DND-41 (cell line): ENCODE measurements at regions not wholly inside any gene's neighbourhood (a gene's known extent, or its start where the extent isn't known, plus 50 kb on each side); places are given as distances from the start of the nearest gene placed in this dataset.
"Not testable (repeated sequence)": the region's sequence is repeated elsewhere in the genome, so short reads cannot be mapped to it uniquely, and the experiment has no call there.

Source experiments
- CTCF ChIP-seq: IDR thresholded peaks from 2 replicates; pipeline ENCODE4 v1.5.1; 2012; ENCODE audit warnings: borderline replicate concordance, low read length, moderate library complexity, mild to moderate bottlenecking; ENCODE audit not compliant: poor library complexity, severe bottlenecking; ENCODE audit errors: extremely low read depth
- EZH2 ChIP-seq: IDR thresholded peaks from 3 replicates; pipeline ENCODE4 v1.6.1; 2012; ENCODE audit warnings: borderline replicate concordance, low read depth, mild to moderate bottlenecking, moderate library complexity, low read length, inconsistent platforms; ENCODE audit not compliant: severe bottlenecking

GRCh38 chr11:67806728-67807235, 132.4 kb upstream of the ALDH3B2 start:
- not testable (repeated sequence) for TF ChIP-seq CTCF, EZH2
